Endothelial cell of umbilical vein (primary cell): ENCODE measurements at regions not wholly inside any gene's neighbourhood (a gene's known extent, or its start where the extent isn't known, plus 50 kb on each side); places are given as distances from the start of the nearest gene placed in this dataset.

Experiments used
- CTCF ChIP-seq, 2 donors: IDR thresholded peaks; 1 replicate in 1 of 2; 2 replicates in 1 of 2; pipeline ENCODE4 v1.5.1; 2011; ENCODE audit warnings: low read length in 2 of 2, mild to moderate bottlenecking in 2 of 2, moderate library complexity in 2 of 2, control low read depth in 1 of 2, inconsistent platforms in 1 of 2, low read depth in 1 of 2; ENCODE audit not compliant: insufficient read depth in 1 of 2; ENCODE audit errors: extremely low read depth in 1 of 2
- EZH2 ChIP-seq: IDR thresholded peaks from 2 replicates; pipeline ENCODE4 v1.6.1; 2012; ENCODE audit warnings: borderline replicate concordance, low read depth, mild to moderate bottlenecking, moderate library complexity, low read length, inconsistent platforms; ENCODE audit not compliant: severe bottlenecking
- POLR2A ChIP-seq: IDR thresholded peaks from 2 replicates; pipeline ENCODE4 v1.6.1; 2012; ENCODE audit warnings: low read depth, mild to moderate bottlenecking, control low read depth, low read length

- TF ChIP-seq CTCF (IDR thresholded peaks at IDR 0.05; ENCODE audit: extremely low read depth in 1 of 2, insufficient read depth in 1 of 2, low read depth in 1 of 2, low read length in 2 of 2) = no peak
- TF ChIP-seq EZH2 = no peak
- TF ChIP-seq POLR2A = no peak
These were observed 448.7 kb upstream of the MIR17HG start for GRCh38 chr13:90898811-90899210.
